Kidney epithelial cell (primary cell): ENCODE measurements at regions not wholly inside any gene's neighbourhood (a gene's known extent, or its start where the extent isn't known, plus 50 kb on each side); places are given as distances from the start of the nearest gene placed in this dataset.

Experiments used
- DNase-seq: peaks from one replicate; pipeline ENCODE4 v3.0.0-alpha.2; 2010; ENCODE audit warnings: low read depth
- H3K27me3 ChIP-seq: 2 replicates; pipeline ENCODE4 v1.6.0; 2011; ENCODE audit warnings: low read length; ENCODE audit not compliant: control insufficient read depth, insufficient read depth
- H3K36me3 ChIP-seq: 2 replicates; pipeline ENCODE4 v1.5.1; 2011; ENCODE audit warnings: low read length; ENCODE audit not compliant: control insufficient read depth, insufficient read depth
- H3K4me3 ChIP-seq: 2 replicates; pipeline ENCODE4 v1.5.1; 2011; ENCODE audit warnings: low read depth, mild to moderate bottlenecking, control low read depth, low read length
- CTCF ChIP-seq: IDR thresholded peaks from 2 replicates; pipeline ENCODE4 v1.5.1; 2011; ENCODE audit warnings: mild to moderate bottlenecking, moderate library complexity, low read length, control low read depth, inconsistent platforms; ENCODE audit not compliant: insufficient read depth, poor library complexity, severe bottlenecking

- no peak for TF ChIP-seq CTCF
- H3K4me3 ChIP-seq: no peak overlapping the region
- no peak for DNase-seq
- no peaks in the 10 kb centered on the region for H3K36me3 ChIP-seq
- H3K27me3 ChIP-seq: no peaks in the 10 kb centered on the region
These were observed 1520.1 kb upstream of the ZEB2 start for GRCh38 chr2:146040051-146040450.

- no peaks in the 10 kb centered on the region for H3K27me3 ChIP-seq
- no peak overlapping the region for H3K4me3 ChIP-seq
- no peaks in the 10 kb centered on the region for H3K36me3 ChIP-seq
- no peak for DNase-seq
- TF ChIP-seq CTCF: no peak
These were observed 1518.1 kb upstream of the ZEB2 start for GRCh38 chr2:146038014-146038413.

GRCh38 chr2:146037334-146037870 is 1517.5 kb upstream of the ZEB2 start:
- no peak for DNase-seq
- H3K4me3 ChIP-seq: no peak overlapping the region
- TF ChIP-seq CTCF: no peak

GRCh38 chr2:146031158-146031557 is 1511.2 kb upstream of the ZEB2 start:
- DNase-seq: no peak
- Histone ChIP-seq H3K27me3 (no peaks in the 10 kb centered on the region), H3K4me3 (no peak overlapping the region), H3K36me3 (no peaks in the 10 kb centered on the region)
- no peak for TF ChIP-seq CTCF

More at GRCh38 chr2:146037334-146037870, 1517.5 kb upstream of the ZEB2 start:
- Histone ChIP-seq H3K27me3 (no peaks in the 10 kb centered on the region), H3K36me3 (no peaks in the 10 kb centered on the region)

- TF ChIP-seq CTCF: no peak
- no peak overlapping the region for H3K4me3 ChIP-seq
- DNase-seq: no peak
- no peaks in the 10 kb centered on the region for H3K36me3 ChIP-seq
- H3K27me3 ChIP-seq: no peaks in the 10 kb centered on the region
These were observed 1507.2 kb upstream of the ZEB2 start for GRCh38 chr2:146027156-146027555.

- DNase-seq: no peak
- Histone ChIP-seq H3K27me3 (no peaks in the 10 kb centered on the region), H3K4me3 (no peak overlapping the region), H3K36me3 (no peaks in the 10 kb centered on the region)
- TF ChIP-seq CTCF: no peak
These were observed 1505.6 kb upstream of the ZEB2 start for GRCh38 chr2:146025519-146025918.
